ENCODE measurements at regions not wholly inside any gene's neighbourhood (a gene's known extent, or its start where the extent isn't known, plus 50 kb on each side); places are given as distances from the start of the nearest gene placed in this dataset.

DNA sequence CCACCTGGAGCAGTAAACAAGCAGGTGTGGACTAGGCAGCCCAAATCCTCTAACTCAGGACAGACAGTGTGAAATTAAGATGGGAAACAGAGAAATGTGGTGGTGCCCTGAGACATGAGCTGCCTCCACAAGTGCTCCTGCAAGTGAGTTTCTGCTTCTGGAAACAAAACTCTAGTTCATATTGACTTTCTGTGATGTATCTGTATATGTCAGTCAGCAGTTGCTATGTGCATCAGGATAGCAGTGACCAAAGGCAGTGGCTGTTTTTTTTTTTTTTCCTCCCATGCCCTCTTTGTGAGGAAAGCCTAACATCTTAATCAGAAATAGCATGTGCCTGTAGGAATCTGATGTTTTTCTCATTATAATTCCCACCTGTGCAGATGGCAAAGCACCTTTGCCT lies 318.4 kb upstream of the SEMA6A start:
- ChIA-PET CTCF (interaction anchor here (1.0 to 1.7 kb wide), 2 partner anchors 8 to 18 kb away, joined by 3 to 7 read pairs; no protein-coding TSS in a partner anchor), POLR2A (interaction anchor here (0.7 kb wide), 1 partner anchor 9 kb away, joined by 4 read pairs; no protein-coding TSS in a partner anchor), SMC1A (ENCODE audit: uncharacterized antibody, unreplicated experiment) (interaction anchor here (0.6 to 2.8 kb wide), 3 partner anchors 9 to 90 kb away, joined by 3 to 9 read pairs (median 6); no protein-coding TSS in a partner anchor), RAD21 (ENCODE audit: unreplicated experiment) (no interaction called here)
- H3K79me2 ChIP-seq (ENCODE audit: control insufficient read depth, insufficient read depth, low read length): no peaks in the 10 kb centered on the region
- no peak overlapping the region for H3K9ac ChIP-seq (ENCODE audit: control insufficient read depth, insufficient read depth, low read length)
- no peak overlapping the region for H2AFZ ChIP-seq (ENCODE audit: control insufficient read depth, low read depth, low read length)
- DNase-seq (ENCODE audit: low read depth, low spot score) (no peak), ATAC-seq (no peak; the same call in 2 of the 3 replicates), FAIRE-seq (no peak)
- no peak overlapping the region for H3K4me2 ChIP-seq (ENCODE audit: control insufficient read depth, insufficient read depth)
- TF ChIP-seq TCF7 (IDR thresholded peaks at IDR 0.05; ENCODE audit: borderline replicate concordance): no peak
- no peak for TF ChIP-seq WRNIP1 (IDR thresholded peaks at IDR 0.05; ENCODE audit: borderline replicate concordance, low read depth, low read length)
- no peak for TF ChIP-seq NBN (IDR thresholded peaks at IDR 0.05)
- 0 out of 2 replicates have a peak, but pooled peaks have one; percentile 31 for TF ChIP-seq CREB1 (IDR thresholded peaks at IDR 0.05; ENCODE audit: low read depth)
- TF ChIP-seq NFIC (IDR thresholded peaks at IDR 0.05; ENCODE audit: low read depth, low read length): no peak
- TF ChIP-seq CHD2 (IDR thresholded peaks at IDR 0.05; ENCODE audit: borderline replicate concordance, low read depth, low read length): no peak
- TF ChIP-seq EGR1 (IDR thresholded peaks at IDR 0.05; ENCODE audit: borderline replicate concordance in 1 of 2, low read depth in 2 of 2, low read length in 2 of 2): no peak
- TF ChIP-seq TCF12 (IDR thresholded peaks at IDR 0.05; ENCODE audit: low read depth, low read length): no peak
- peak; percentile 90 for TF ChIP-seq RFX5 (IDR thresholded peaks at IDR 0.05; ENCODE audit: low read depth, low read length)
- no peak for TF ChIP-seq KDM1A (IDR thresholded peaks at IDR 0.05; ENCODE audit: borderline replicate concordance)
- no peak for TF ChIP-seq CHD4 (IDR thresholded peaks at IDR 0.05)
- TF ChIP-seq CHD1 (IDR thresholded peaks at IDR 0.05; ENCODE audit: low read depth, low read length): no peak
- TF ChIP-seq SPI1 (IDR thresholded peaks at IDR 0.05; ENCODE audit: borderline replicate concordance, insufficient read depth, low read depth, low read length): no peak
- no peak for TF ChIP-seq IKZF2 (IDR thresholded peaks at IDR 0.05)
- peak; percentile 56; the same call in 1 of the 2 replicates for TF ChIP-seq ZNF384 (IDR thresholded peaks at IDR 0.05; ENCODE audit: borderline replicate concordance, low read depth, low read length)
- no peaks in the 10 kb centered on the region for H3K4me1 ChIP-seq (ENCODE audit: control insufficient read depth, insufficient read depth, low read length)
- intact Hi-C loops (cut with micrococcal nuclease; ENCODE audit: unreplicated experiment): no loop called here
- no peaks in the 10 kb centered on the region for H3K27me3 ChIP-seq (replicated peaks in 1 of 2; ENCODE audit: control insufficient read depth in 2 of 2, insufficient read depth in 2 of 2, low read length in 1 of 2)
- no peak overlapping the region for H3K4me3 ChIP-seq
- H3K9me3 ChIP-seq (replicated peaks; ENCODE audit: control insufficient read depth, insufficient read depth, low read length): no peaks in the 10 kb centered on the region
- no TSS peak for BruUV-seq (replicated peaks)
- in situ Hi-C loops (cut with MboI): no loop called here
- no peak overlapping the region for H3K27ac ChIP-seq (ENCODE audit: control insufficient read depth, insufficient read depth)
- H4K20me1 ChIP-seq (ENCODE audit: control insufficient read depth, insufficient read depth): no peaks in the 10 kb centered on the region
- no peaks in the 10 kb centered on the region for H3K36me3 ChIP-seq (ENCODE audit: control insufficient read depth in 2 of 2, insufficient read depth in 2 of 2, low read length in 1 of 2)

Measured in GM12878 (cell line).